ENCODE measurements at regions not wholly inside any gene's neighbourhood (a gene's known extent, or its start where the extent isn't known, plus 50 kb on each side); places are given as distances from the start of the nearest gene placed in this dataset.

- Histone ChIP-seq H3K9me2 (ENCODE audit: insufficient read depth) (no peaks in the 10 kb centered on the region), H3K27ac (ENCODE audit: low read depth) (no peak overlapping the region), H3F3A (replicated peaks; ENCODE audit: low read depth) (no peaks in the 10 kb centered on the region), H3K36me3 (ENCODE audit: insufficient read depth) (no peaks in the 10 kb centered on the region), H3K4me1 (ENCODE audit: insufficient read depth) (no peaks in the 10 kb centered on the region), H3K4me2 (no peak overlapping the region), H4K20me1 (replicated peaks; ENCODE audit: insufficient read depth) (no peaks in the 10 kb centered on the region), H2AFZ (no peak overlapping the region), H3K4me3 (no peak overlapping the region), H3K27me3 (ENCODE audit: insufficient read depth) (no peaks in the 10 kb centered on the region), H3K79me2 (replicated peaks; ENCODE audit: insufficient read depth) (no peaks in the 10 kb centered on the region)
- Mint-ChIP-seq H3K4me1 (no peaks in the 10 kb centered on the region), H3K36me3 (ENCODE audit: low read depth) (no peaks in the 10 kb centered on the region), H3K27me3 (ENCODE audit: insufficient read depth, low read depth, poor library complexity) (peaks cover 1% of the 10 kb centered on the region), H3K4me3 (no peak overlapping the region), H3K27ac (no peak overlapping the region), H3K9me3 (peaks cover 9% of the 10 kb centered on the region; the same call in 1 of the 3 replicates)
- ATAC-seq (no peak), DNase-seq (ENCODE audit: low spot score) (no peak)
- TF ChIP-seq NANOG (IDR thresholded peaks at IDR 0.05; ENCODE audit: borderline replicate concordance) (no peak), STAT1 (IDR thresholded peaks at IDR 0.05; ENCODE audit: unreplicated experiment) (no peak), CTCF (conservative IDR thresholded peaks at IDR 0.05; ENCODE audit: low read depth in 2 of 2) (no peak), ZNF462 (CRISPR knock-in tag; IDR thresholded peaks at IDR 0.05) (no peak), CREB1 (CRISPR knock-in tag; IDR thresholded peaks at IDR 0.05; ENCODE audit: low read depth) (no peak), ZNF114 (CRISPR knock-in tag; IDR thresholded peaks at IDR 0.05) (no peak), EZH2phosphoT487 (IDR thresholded peaks at IDR 0.05; ENCODE audit: unreplicated experiment) (no peak), ZNF331 (CRISPR knock-in tag; IDR thresholded peaks at IDR 0.05; ENCODE audit: low read depth) (no peak), POLR2AphosphoS5 (IDR thresholded peaks at IDR 0.05; ENCODE audit: low read depth) (no peak), EZH2 (IDR thresholded peaks at IDR 0.05; ENCODE audit: low read depth, unreplicated experiment) (no peak), ETS1 (IDR thresholded peaks at IDR 0.05) (no peak), REST (IDR thresholded peaks at IDR 0.05; ENCODE audit: unreplicated experiment) (no peak), JUNB (IDR thresholded peaks at IDR 0.05; ENCODE audit: unreplicated experiment) (no peak)
Observed at GRCh38 chr14:83309211-83309610, 1775.6 kb upstream of the SEL1L start.

Data from GM23338 (cell line).